MM.1S (cell line): ENCODE measurements at regions not wholly inside any gene's neighbourhood (a gene's known extent, or its start where the extent isn't known, plus 50 kb on each side); places are given as distances from the start of the nearest gene placed in this dataset.

ENCODE experiments used
- EZH2 ChIP-seq: fragments of 300-600 bp; sonication (generic); optimal IDR thresholded peaks from 2 replicates; pipeline ENCODE3; 2017; ENCODE audit warnings: low read depth, mild to moderate bottlenecking, antibody characterized with exemption, low read length, mixed read lengths
- EZH2phosphoT487 ChIP-seq: fragments of 300-600 bp; sonication (generic); IDR thresholded peaks from 2 replicates; pipeline ENCODE4 v1.6.1; 2018; ENCODE audit warnings: antibody characterized with exemption, low read length
- TF ChIP-seq, protein P1 (sequence below): fragments of 300-600 bp; sonication (generic); IDR thresholded peaks from 2 replicates; pipeline ENCODE4 v1.5.1; 2016; ENCODE audit warnings: antibody characterized with exemption, low read length, mixed read lengths

DNA sequence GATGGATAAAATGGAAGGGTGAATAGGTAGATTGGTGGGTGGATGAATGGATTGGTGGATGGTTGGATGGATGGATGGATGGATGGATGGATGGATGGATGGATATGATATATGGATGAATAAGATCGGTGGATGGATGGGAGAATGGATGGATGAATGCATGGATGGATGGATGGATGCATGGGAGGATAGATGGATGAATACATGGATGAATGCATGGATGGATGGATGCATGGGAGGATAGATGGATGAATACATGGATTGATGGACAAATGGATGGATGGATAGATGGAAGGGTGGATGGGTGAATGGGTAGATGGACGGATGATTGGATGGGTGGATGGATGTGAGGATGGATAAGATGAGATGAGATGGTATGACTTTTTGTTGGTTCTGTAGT is 95.7 kb upstream of the DUSP22 start:
- TF ChIP-seq, protein P1, sequence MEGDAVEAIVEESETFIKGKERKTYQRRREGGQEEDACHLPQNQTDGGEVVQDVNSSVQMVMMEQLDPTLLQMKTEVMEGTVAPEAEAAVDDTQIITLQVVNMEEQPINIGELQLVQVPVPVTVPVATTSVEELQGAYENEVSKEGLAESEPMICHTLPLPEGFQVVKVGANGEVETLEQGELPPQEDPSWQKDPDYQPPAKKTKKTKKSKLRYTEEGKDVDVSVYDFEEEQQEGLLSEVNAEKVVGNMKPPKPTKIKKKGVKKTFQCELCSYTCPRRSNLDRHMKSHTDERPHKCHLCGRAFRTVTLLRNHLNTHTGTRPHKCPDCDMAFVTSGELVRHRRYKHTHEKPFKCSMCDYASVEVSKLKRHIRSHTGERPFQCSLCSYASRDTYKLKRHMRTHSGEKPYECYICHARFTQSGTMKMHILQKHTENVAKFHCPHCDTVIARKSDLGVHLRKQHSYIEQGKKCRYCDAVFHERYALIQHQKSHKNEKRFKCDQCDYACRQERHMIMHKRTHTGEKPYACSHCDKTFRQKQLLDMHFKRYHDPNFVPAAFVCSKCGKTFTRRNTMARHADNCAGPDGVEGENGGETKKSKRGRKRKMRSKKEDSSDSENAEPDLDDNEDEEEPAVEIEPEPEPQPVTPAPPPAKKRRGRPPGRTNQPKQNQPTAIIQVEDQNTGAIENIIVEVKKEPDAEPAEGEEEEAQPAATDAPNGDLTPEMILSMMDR: no peak
- TF ChIP-seq EZH2phosphoT487 (no peak), EZH2 (no peak)
